ENCODE measurements at regions not wholly inside any gene's neighbourhood (a gene's known extent, or its start where the extent isn't known, plus 50 kb on each side); places are given as distances from the start of the nearest gene placed in this dataset.

GRCh38 chr9:74330487-74331214 is 166.5 kb upstream of the RORB start:
- Mint-ChIP-seq H3K27me3 (ENCODE audit: low read depth) (peaks cover 16% of the 10 kb centered on the region), H3K4me3 (no peak overlapping the region), H3K27ac (no peak overlapping the region), H3K4me1 (ENCODE audit: low read depth) (peaks cover 30% of the 10 kb centered on the region), H3K9me3 (peaks cover 6% of the 10 kb centered on the region), H3K36me3 (ENCODE audit: low read depth) (no peaks in the 10 kb centered on the region)

- peaks cover 15% of the 10 kb centered on the region for H3K27me3 Mint-ChIP-seq (ENCODE audit: low read depth)
- no peaks in the 10 kb centered on the region for H3K36me3 Mint-ChIP-seq (ENCODE audit: low read depth)
- no peak overlapping the region for H3K4me3 Mint-ChIP-seq
- no peak overlapping the region for H3K27ac Mint-ChIP-seq
- H3K4me1 Mint-ChIP-seq (ENCODE audit: low read depth) = peaks cover 32% of the 10 kb centered on the region
- H3K9me3 Mint-ChIP-seq = peaks cover 10% of the 10 kb centered on the region
Measured at GRCh38 chr9:74331607-74332006, 165.5 kb upstream of the RORB start.

DNA sequence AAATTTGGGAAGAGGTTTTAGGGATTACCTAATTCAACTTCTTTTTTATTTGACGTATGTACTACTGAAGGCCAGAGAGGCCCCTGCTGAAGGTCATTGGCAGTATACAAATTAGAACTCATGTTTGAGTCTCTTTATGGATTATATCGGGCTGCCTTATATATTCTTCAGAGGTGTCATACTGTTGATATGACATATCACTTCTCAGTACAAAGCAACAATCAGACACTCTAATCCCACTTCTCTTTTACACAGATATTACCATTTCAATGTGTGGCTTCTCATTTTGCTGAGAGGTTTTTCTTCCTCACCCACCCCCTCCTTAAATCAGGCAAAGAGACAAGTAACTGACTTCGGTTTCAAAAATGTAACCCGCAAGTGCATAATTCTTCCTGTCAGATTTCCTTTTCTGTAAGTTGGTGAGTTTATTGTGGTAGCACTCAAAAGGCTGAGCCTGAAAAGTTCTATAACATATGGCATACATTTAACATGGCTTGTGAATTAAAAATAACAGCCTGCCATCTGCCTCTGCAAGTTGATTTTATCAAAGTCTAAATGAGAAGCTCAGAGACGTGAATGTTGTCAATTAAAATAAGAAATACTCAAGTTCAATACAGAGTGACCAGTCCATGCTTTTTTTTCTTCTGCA is 163.6 kb upstream of the RORB start:
- H3K9me3 Mint-ChIP-seq = peaks cover 6% of the 10 kb centered on the region
- peaks cover 9% of the 10 kb centered on the region for H3K27me3 Mint-ChIP-seq (ENCODE audit: low read depth)
- peak overlapping the region; percentile 81 for H3K27ac Mint-ChIP-seq
- H3K4me1 Mint-ChIP-seq (ENCODE audit: low read depth) = peaks cover 32% of the 10 kb centered on the region
- H3K36me3 Mint-ChIP-seq (ENCODE audit: low read depth) = no peaks in the 10 kb centered on the region
- peak overlapping the region; percentile 63 for H3K4me3 Mint-ChIP-seq

DNA sequence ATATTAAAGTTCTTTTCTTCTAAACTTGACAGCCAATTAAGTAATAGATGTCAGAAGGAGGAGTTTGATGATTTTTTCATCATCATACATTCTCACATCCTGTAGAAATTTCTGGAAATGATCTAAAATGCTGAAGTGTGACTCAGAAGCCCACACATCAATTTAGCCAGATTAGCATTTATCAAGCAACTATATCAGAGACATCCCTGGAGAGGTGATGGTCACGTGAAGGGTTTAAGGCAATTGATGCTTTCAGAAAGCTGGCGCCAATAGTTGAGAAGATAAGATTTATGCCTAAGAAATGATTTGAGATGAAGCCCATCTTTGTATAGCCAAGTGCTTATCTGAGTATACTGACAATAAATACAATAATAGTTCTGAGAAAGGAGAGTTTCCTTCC is 162.9 kb upstream of the RORB start:
- Mint-ChIP-seq H3K27ac (peak overlapping the region; percentile 44), H3K27me3 (ENCODE audit: low read depth) (peaks cover 5% of the 10 kb centered on the region), H3K36me3 (ENCODE audit: low read depth) (no peaks in the 10 kb centered on the region), H3K9me3 (peaks cover 4% of the 10 kb centered on the region), H3K4me1 (ENCODE audit: low read depth) (peaks cover 34% of the 10 kb centered on the region), H3K4me3 (peak overlapping the region; percentile 6)

- H3K4me3 Mint-ChIP-seq = no peak overlapping the region
- peaks cover 4% of the 10 kb centered on the region for H3K27me3 Mint-ChIP-seq (ENCODE audit: low read depth)
- H3K27ac Mint-ChIP-seq = no peak overlapping the region
- H3K4me1 Mint-ChIP-seq (ENCODE audit: low read depth) = peaks cover 33% of the 10 kb centered on the region
- peaks cover 4% of the 10 kb centered on the region for H3K9me3 Mint-ChIP-seq
- H3K36me3 Mint-ChIP-seq (ENCODE audit: low read depth) = peaks cover 4% of the 10 kb centered on the region
Measured at GRCh38 chr9:74336161-74336560, 161.0 kb upstream of the RORB start.

- no peaks in the 10 kb centered on the region for H3K36me3 Mint-ChIP-seq (ENCODE audit: low read depth)
- H3K4me1 Mint-ChIP-seq (ENCODE audit: low read depth) = no peaks in the 10 kb centered on the region
- H3K4me3 Mint-ChIP-seq = no peak overlapping the region
- no peaks in the 10 kb centered on the region for H3K9me3 Mint-ChIP-seq
- H3K27ac Mint-ChIP-seq = no peak overlapping the region
- H3K27me3 Mint-ChIP-seq (ENCODE audit: low read depth) = peaks cover 3% of the 10 kb centered on the region
Measured at GRCh38 chr9:74348777-74349176, 148.4 kb upstream of the RORB start.

GRCh38 chr9:74355107-74355506 is 142.0 kb upstream of the RORB start:
- Mint-ChIP-seq H3K36me3 (ENCODE audit: low read depth) (no peaks in the 10 kb centered on the region), H3K27me3 (ENCODE audit: low read depth) (peaks cover 3% of the 10 kb centered on the region)

DNA sequence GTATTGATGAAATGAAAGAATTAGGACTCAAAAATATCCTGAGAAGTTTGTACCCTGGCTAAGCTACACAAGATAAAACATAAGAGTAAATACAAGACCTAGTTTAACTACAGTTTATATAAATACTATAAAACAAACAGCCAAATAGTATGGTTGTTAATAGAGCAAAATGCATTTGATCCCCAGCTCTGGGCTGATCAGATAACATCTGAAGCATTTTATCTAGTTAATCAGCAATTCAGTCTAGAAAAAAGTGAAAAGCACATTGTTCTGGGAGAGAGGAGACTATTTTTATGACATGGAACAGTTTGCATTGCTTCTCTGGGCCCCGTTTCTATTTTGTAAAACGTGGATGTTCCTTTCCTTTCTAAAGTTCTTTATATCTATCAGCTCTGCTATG is 139.6 kb upstream of the RORB start:
- Mint-ChIP-seq H3K27ac (no peak overlapping the region), H3K27me3 (ENCODE audit: low read depth) (peaks cover 3% of the 10 kb centered on the region), H3K4me1 (ENCODE audit: low read depth) (no peaks in the 10 kb centered on the region), H3K36me3 (ENCODE audit: low read depth) (no peaks in the 10 kb centered on the region), H3K9me3 (no peaks in the 10 kb centered on the region), H3K4me3 (no peak overlapping the region)

More at GRCh38 chr9:74355107-74355506, 142.0 kb upstream of the RORB start:
- H3K4me1 Mint-ChIP-seq (ENCODE audit: low read depth) = no peaks in the 10 kb centered on the region
- no peak overlapping the region for H3K4me3 Mint-ChIP-seq
- H3K27ac Mint-ChIP-seq = no peak overlapping the region
- no peaks in the 10 kb centered on the region for H3K9me3 Mint-ChIP-seq

GRCh38 chr9:74358959-74359358 is 138.2 kb upstream of the RORB start:
- Mint-ChIP-seq H3K9me3 (no peaks in the 10 kb centered on the region), H3K4me1 (ENCODE audit: low read depth) (no peaks in the 10 kb centered on the region), H3K4me3 (no peak overlapping the region), H3K27me3 (ENCODE audit: low read depth) (no peaks in the 10 kb centered on the region), H3K36me3 (ENCODE audit: low read depth) (no peaks in the 10 kb centered on the region), H3K27ac (no peak overlapping the region)

GRCh38 chr9:74361508-74361907 is 135.6 kb upstream of the RORB start:
- Mint-ChIP-seq H3K4me1 (ENCODE audit: low read depth) (no peaks in the 10 kb centered on the region), H3K36me3 (ENCODE audit: low read depth) (no peaks in the 10 kb centered on the region), H3K9me3 (no peaks in the 10 kb centered on the region), H3K27me3 (ENCODE audit: low read depth) (no peaks in the 10 kb centered on the region), H3K27ac (no peak overlapping the region), H3K4me3 (no peak overlapping the region)

GRCh38 chr9:74362423-74362822 is 134.7 kb upstream of the RORB start:
- no peaks in the 10 kb centered on the region for H3K27me3 Mint-ChIP-seq (ENCODE audit: low read depth)
- H3K9me3 Mint-ChIP-seq = no peaks in the 10 kb centered on the region
- no peak overlapping the region for H3K4me3 Mint-ChIP-seq
- no peaks in the 10 kb centered on the region for H3K36me3 Mint-ChIP-seq (ENCODE audit: low read depth)
- no peaks in the 10 kb centered on the region for H3K4me1 Mint-ChIP-seq (ENCODE audit: low read depth)
- H3K27ac Mint-ChIP-seq = no peak overlapping the region

GRCh38 chr9:74366111-74366510 is 131.0 kb upstream of the RORB start:
- no peaks in the 10 kb centered on the region for H3K9me3 Mint-ChIP-seq
- H3K36me3 Mint-ChIP-seq (ENCODE audit: low read depth) = no peaks in the 10 kb centered on the region
- no peaks in the 10 kb centered on the region for H3K4me1 Mint-ChIP-seq (ENCODE audit: low read depth)
- no peak overlapping the region for H3K4me3 Mint-ChIP-seq
- H3K27me3 Mint-ChIP-seq (ENCODE audit: low read depth) = no peaks in the 10 kb centered on the region
- no peak overlapping the region for H3K27ac Mint-ChIP-seq

GRCh38 chr9:74369844-74370243 is 127.3 kb upstream of the RORB start:
- Mint-ChIP-seq H3K27ac (no peak overlapping the region), H3K4me3 (no peak overlapping the region), H3K4me1 (ENCODE audit: low read depth) (no peaks in the 10 kb centered on the region), H3K9me3 (no peaks in the 10 kb centered on the region), H3K27me3 (ENCODE audit: low read depth) (peaks cover 3% of the 10 kb centered on the region), H3K36me3 (ENCODE audit: low read depth) (no peaks in the 10 kb centered on the region)

- no peaks in the 10 kb centered on the region for H3K9me3 Mint-ChIP-seq
- no peak overlapping the region for H3K27ac Mint-ChIP-seq
- no peaks in the 10 kb centered on the region for H3K36me3 Mint-ChIP-seq (ENCODE audit: low read depth)
- H3K27me3 Mint-ChIP-seq (ENCODE audit: low read depth) = peaks cover 3% of the 10 kb centered on the region
- no peak overlapping the region for H3K4me3 Mint-ChIP-seq
- H3K4me1 Mint-ChIP-seq (ENCODE audit: low read depth) = no peaks in the 10 kb centered on the region
Measured at GRCh38 chr9:74373348-74373747, 123.8 kb upstream of the RORB start.

DNA sequence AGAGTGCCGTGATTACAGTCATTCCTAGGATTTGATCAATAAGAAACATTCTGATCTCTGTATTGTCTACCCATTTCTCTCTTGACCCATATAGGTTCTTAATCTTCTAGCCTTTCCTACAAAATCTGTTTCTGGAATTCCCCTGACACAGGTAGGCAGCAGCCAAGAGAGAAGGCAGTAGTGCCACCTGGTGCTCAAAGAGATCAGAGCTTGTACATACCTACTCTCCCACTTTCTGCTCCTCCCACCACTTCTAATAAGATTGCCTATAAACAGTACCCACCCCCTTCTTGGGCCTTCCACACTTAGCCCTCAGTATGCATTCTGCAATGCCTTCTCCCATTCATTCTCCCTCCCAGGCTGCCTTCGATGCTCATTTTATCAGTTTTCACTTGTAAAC is 117.4 kb upstream of the RORB start:
- H3K36me3 Mint-ChIP-seq (ENCODE audit: low read depth) = no peaks in the 10 kb centered on the region
- H3K4me1 Mint-ChIP-seq (ENCODE audit: low read depth) = peaks cover 8% of the 10 kb centered on the region
- H3K27ac Mint-ChIP-seq = no peak overlapping the region
- H3K4me3 Mint-ChIP-seq = no peak overlapping the region
- no peaks in the 10 kb centered on the region for H3K27me3 Mint-ChIP-seq (ENCODE audit: low read depth)
- no peaks in the 10 kb centered on the region for H3K9me3 Mint-ChIP-seq

Data from T-helper 1 cell treated with Interleukin-12 subunit alpha and Interleukin-12 subunit beta and Interleukin-4 antibody, amounts not matched to agents 30 μg/mL and 1 μg/mL, for 36 hours (primary cell).